ENCODE measurements at regions not wholly inside any gene's neighbourhood (a gene's known extent, or its start where the extent isn't known, plus 50 kb on each side); places are given as distances from the start of the nearest gene placed in this dataset.

DNA sequence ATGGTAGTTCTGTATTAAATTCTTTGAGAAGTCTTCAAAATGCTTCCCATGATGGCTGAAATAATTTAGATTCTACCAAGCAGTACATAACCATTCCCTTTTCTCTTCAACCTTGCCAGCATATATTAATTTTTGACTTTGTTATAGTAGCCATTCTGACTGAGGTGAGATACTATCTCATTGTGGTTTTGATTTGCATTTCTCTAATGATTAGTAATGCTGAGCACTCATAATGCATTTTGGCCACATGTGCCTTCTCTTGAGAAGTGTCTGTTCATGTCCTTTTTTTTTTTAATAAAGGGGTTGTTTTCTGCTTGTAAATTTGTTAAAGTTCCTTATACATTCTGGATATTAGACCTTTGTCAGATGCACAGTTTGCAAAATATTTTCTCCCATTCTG is 173.9 kb downstream of the CALCRL start:
- TF ChIP-seq, protein P1, sequence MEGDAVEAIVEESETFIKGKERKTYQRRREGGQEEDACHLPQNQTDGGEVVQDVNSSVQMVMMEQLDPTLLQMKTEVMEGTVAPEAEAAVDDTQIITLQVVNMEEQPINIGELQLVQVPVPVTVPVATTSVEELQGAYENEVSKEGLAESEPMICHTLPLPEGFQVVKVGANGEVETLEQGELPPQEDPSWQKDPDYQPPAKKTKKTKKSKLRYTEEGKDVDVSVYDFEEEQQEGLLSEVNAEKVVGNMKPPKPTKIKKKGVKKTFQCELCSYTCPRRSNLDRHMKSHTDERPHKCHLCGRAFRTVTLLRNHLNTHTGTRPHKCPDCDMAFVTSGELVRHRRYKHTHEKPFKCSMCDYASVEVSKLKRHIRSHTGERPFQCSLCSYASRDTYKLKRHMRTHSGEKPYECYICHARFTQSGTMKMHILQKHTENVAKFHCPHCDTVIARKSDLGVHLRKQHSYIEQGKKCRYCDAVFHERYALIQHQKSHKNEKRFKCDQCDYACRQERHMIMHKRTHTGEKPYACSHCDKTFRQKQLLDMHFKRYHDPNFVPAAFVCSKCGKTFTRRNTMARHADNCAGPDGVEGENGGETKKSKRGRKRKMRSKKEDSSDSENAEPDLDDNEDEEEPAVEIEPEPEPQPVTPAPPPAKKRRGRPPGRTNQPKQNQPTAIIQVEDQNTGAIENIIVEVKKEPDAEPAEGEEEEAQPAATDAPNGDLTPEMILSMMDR (IDR thresholded peaks at IDR 0.05) = no peak

DNA sequence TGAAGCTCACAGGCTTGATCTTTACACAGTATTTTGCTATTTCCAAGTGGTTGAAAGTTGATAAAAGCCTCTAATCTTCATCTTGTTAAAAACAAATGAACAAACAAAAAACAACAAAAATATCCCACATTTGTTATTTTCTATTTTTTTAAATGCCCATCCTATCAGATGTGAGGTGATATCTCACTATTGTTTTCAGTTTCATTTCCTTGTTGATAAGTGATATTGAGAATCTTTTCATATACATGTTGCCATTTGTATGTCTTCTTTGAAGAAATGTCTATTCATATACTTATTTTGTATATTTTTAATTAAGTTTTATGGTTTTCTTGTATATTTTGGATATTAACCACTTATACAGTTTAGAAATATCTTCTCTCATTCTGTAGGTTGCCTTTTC is 175.8 kb downstream of the CALCRL start:
- TF ChIP-seq, protein P1 (IDR thresholded peaks at IDR 0.05) = no peak

DNA sequence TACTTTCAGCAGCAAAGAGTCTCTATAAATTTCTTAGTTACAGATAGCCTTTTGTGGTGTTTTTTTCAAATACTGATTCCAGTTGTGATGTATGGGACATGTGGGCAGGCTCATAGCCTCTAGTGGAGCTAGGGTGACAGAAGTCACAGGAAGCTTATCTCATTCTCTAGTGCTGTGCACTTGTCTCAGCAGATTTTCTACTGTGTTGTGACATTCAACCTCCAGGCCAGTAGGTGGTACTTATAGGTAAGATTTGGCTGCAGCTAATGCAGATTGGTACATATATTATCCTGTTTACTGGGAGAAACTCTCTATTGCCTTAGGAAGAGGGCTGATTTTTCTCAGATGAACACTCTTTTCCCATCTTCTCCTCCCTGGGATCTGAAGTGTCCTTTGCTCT is 176.2 kb downstream of the CALCRL start:
- TF ChIP-seq, protein P1 (IDR thresholded peaks at IDR 0.05) = no peak

DNA sequence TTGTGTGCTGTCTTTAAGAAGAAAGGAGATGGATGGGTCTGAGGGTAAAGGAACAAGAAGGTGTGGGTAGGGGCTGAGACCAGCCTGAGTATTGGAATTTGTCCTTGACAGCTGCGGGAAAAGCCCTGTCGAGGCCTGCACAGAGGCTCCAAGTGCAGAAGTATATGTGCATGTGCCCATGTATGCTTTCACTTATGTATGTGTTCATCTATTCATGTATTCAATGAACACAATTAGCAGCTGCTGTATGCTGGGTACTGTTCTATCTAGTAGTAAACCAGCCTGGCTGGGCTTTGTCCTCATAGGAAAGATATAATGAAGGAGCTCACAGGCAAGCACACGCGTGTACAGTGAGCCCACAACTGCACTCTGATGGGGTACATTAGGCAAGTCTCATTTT is 181.4 kb downstream of the CALCRL start:
- TF ChIP-seq, protein P1 (IDR thresholded peaks at IDR 0.05) = no peak

DNA sequence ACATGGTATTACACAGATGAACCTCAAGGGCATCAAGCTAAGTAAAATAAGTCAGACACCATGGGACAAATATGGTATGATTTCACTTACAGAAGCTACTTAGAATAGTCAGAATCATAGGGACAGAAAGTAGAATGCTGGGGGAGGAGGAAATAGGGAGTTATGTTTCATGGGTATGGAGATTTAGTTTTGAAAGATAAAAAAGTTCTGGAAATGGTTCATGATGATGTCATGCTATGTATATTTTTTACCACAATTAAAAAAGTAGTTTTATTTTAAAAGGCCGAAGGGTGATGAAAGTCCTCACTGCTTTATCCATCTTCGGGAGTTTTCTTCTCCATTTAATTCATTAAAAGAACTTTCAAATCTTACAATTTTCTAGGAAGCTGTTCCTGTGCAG is 181.9 kb downstream of the CALCRL start:
- TF ChIP-seq, protein P1 (IDR thresholded peaks at IDR 0.05) = no peak

DNA sequence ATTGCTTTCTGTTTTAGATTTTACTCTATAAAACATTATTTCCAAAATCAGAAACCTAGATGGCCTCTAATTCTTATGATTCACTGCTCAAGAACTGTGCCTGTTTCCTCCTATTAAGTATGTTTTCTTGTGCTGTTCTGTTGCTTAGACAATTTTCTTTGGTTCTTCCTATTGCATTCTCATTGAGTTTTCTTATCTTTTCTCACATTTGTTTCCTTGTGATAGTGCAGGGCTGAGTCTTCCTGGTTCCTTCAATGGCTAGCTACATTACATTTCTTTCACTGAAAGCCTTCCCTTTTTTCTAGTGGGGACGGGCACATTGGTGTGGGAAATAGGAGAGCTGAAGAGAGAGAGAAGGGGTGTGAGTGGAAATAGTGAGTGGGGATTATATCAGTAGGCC is 183.4 kb downstream of the CALCRL start:
- TF ChIP-seq, protein P1 (IDR thresholded peaks at IDR 0.05) = no peak

DNA sequence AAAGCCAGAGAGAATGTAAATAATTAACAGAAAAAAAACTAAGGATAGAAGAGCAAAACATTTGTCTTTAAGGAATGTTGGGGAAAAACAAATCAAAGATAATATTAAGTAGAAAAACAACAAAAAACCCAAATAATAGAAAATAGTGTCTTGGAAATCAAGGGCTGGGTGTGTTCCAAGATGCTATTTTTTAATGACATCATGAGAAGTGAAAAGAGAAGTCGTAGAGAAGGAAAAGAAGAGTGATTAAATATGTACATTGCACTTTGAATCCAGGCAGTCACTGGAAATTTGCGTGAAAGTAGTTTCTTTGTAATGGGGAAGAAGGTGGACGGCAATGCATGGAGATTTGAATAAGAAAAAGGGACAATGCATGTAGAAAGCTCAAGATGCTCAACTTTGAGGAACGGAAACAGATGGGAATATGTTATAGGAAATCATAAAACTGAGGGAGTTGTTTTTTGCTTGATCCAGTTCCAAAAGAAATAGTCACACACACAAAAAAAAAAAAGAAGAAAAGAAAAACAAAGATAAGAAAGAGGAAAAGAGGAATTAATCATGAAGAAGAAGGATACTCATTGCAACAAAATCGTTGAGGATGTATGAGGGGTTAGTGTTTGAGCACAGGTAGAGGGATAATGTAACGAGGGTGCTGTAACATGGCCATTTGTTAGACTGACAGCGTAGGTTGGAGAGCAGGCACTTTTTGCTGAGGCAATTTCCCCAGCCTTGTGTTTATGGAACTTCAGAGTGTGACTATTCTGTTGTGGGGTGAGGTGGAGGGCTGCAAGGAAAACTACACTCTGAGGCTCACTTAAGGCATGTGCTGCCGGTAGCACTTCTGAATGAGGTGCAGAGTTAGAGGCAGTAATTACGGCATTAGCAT is 184.1 kb downstream of the CALCRL start:
- TF ChIP-seq, protein P1 (IDR thresholded peaks at IDR 0.05) = no peak

Data from LNCAP (cell line).